ENCODE measurements at regions not wholly inside any gene's neighbourhood (a gene's known extent, or its start where the extent isn't known, plus 50 kb on each side); places are given as distances from the start of the nearest gene placed in this dataset.

GRCh38 chr14:104427131-104427851, 152.3 kb upstream of the C14orf180 start:
- Mint-ChIP-seq H3K27me3 (ENCODE audit: low read depth in 3 of 3) (peaks cover 0 to 9% (median 0%) of the 10 kb centered on the region in 3 donors), H3K36me3 (no peaks in the 10 kb centered on the region), H3K4me3 (peak overlapping the region in 1 of 2 donors; percentile 37), H3K4me1 (no peaks in the 10 kb centered on the region), H3K27ac (no peak overlapping the region), H3K9me3 (peaks cover 0 to 2% (median 0%) of the 10 kb centered on the region in 7 donors)
- Histone ChIP-seq H3K9ac (ENCODE audit: insufficient read depth, low read length, poor library complexity, severe bottlenecking) (no peak overlapping the region), H3K36me3 (replicated peaks in 1 of 2; ENCODE audit: control insufficient read depth in 1 of 2, insufficient read depth in 2 of 2, low read length in 2 of 2) (no peaks in the 10 kb centered on the region), H4K20me1 (ENCODE audit: insufficient read depth, low read length) (no peaks in the 10 kb centered on the region), H3K27me3 (ENCODE audit: control insufficient read depth in 2 of 2, insufficient read depth in 2 of 2, low read length in 2 of 2) (no peaks in the 10 kb centered on the region), H3K4me1 (ENCODE audit: control insufficient read depth in 1 of 2, insufficient read depth in 2 of 2, low read length in 2 of 2) (no peaks in the 10 kb centered on the region), H3K79me2 (ENCODE audit: insufficient read depth, low read length) (no peaks in the 10 kb centered on the region), H3K4me2 (replicated peaks; ENCODE audit: extremely low read depth, low read length, poor library complexity, severe bottlenecking) (no peak overlapping the region), H3K27ac (ENCODE audit: low read depth in 1 of 2, low read length in 2 of 2) (no peak overlapping the region), H3K9me3 (replicated peaks in 1 of 2; ENCODE audit: control insufficient read depth in 1 of 2, insufficient read depth in 1 of 2, low read length in 2 of 2) (no peaks in the 10 kb centered on the region), H3K4me3 (replicated peaks in 1 of 3; ENCODE audit: low read depth in 2 of 3, low read length in 3 of 3) (no peak overlapping the region), H2AFZ (ENCODE audit: insufficient read depth, low read depth, low read length, poor library complexity, severe bottlenecking) (no peak overlapping the region)
- TF ChIP-seq, protein P1, sequence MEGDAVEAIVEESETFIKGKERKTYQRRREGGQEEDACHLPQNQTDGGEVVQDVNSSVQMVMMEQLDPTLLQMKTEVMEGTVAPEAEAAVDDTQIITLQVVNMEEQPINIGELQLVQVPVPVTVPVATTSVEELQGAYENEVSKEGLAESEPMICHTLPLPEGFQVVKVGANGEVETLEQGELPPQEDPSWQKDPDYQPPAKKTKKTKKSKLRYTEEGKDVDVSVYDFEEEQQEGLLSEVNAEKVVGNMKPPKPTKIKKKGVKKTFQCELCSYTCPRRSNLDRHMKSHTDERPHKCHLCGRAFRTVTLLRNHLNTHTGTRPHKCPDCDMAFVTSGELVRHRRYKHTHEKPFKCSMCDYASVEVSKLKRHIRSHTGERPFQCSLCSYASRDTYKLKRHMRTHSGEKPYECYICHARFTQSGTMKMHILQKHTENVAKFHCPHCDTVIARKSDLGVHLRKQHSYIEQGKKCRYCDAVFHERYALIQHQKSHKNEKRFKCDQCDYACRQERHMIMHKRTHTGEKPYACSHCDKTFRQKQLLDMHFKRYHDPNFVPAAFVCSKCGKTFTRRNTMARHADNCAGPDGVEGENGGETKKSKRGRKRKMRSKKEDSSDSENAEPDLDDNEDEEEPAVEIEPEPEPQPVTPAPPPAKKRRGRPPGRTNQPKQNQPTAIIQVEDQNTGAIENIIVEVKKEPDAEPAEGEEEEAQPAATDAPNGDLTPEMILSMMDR (IDR thresholded peaks at IDR 0.05): no peak
- peak in 1 of 3 donors; percentile 3 for DNase-seq
- intact Hi-C loops (cut with micrococcal nuclease): no loop called here
- WGBS (ENCODE audit: insufficient coverage): 86% methylated on average over 19 of the region's 21 CpGs

GRCh38 chr14:104428333-104428851, 151.2 kb upstream of the C14orf180 start:
- Histone ChIP-seq H4K20me1 (ENCODE audit: insufficient read depth, low read length) (no peaks in the 10 kb centered on the region), H3K4me3 (replicated peaks in 1 of 3; ENCODE audit: low read depth in 2 of 3, low read length in 3 of 3) (no peak overlapping the region), H2AFZ (ENCODE audit: insufficient read depth, low read depth, low read length, poor library complexity, severe bottlenecking) (no peak overlapping the region), H3K27ac (ENCODE audit: low read depth in 1 of 2, low read length in 2 of 2) (no peak overlapping the region), H3K4me1 (ENCODE audit: control insufficient read depth in 1 of 2, insufficient read depth in 2 of 2, low read length in 2 of 2) (no peaks in the 10 kb centered on the region), H3K36me3 (replicated peaks in 1 of 2; ENCODE audit: control insufficient read depth in 1 of 2, insufficient read depth in 2 of 2, low read length in 2 of 2) (no peaks in the 10 kb centered on the region), H3K27me3 (ENCODE audit: control insufficient read depth in 2 of 2, insufficient read depth in 2 of 2, low read length in 2 of 2) (no peaks in the 10 kb centered on the region), H3K79me2 (ENCODE audit: insufficient read depth, low read length) (no peaks in the 10 kb centered on the region), H3K9me3 (replicated peaks in 1 of 2; ENCODE audit: control insufficient read depth in 1 of 2, insufficient read depth in 1 of 2, low read length in 2 of 2) (no peaks in the 10 kb centered on the region), H3K4me2 (replicated peaks; ENCODE audit: extremely low read depth, low read length, poor library complexity, severe bottlenecking) (no peak overlapping the region), H3K9ac (ENCODE audit: insufficient read depth, low read length, poor library complexity, severe bottlenecking) (no peak overlapping the region)
- H3K9me3 Mint-ChIP-seq: peaks cover 0 to 2% (median 0%) of the 10 kb centered on the region in 7 donors
- no peaks in the 10 kb centered on the region for H3K4me1 Mint-ChIP-seq
- intact Hi-C loops (cut with micrococcal nuclease): no loop called here
- TF ChIP-seq, protein P1 (IDR thresholded peaks at IDR 0.05): no peak
- H3K27me3 Mint-ChIP-seq (ENCODE audit: low read depth in 3 of 3): peaks cover 0 to 9% (median 0%) of the 10 kb centered on the region in 3 donors
- H3K36me3 Mint-ChIP-seq: no peaks in the 10 kb centered on the region
- WGBS (ENCODE audit: insufficient coverage): 80% methylated on average over 7 of the region's 14 CpGs
- H3K27ac Mint-ChIP-seq: no peak overlapping the region
- no peak overlapping the region for H3K4me3 Mint-ChIP-seq
- no peak for DNase-seq

Measured in CD14-positive monocyte (primary cell).